ENCODE measurements at regions not wholly inside any gene's neighbourhood (a gene's known extent, or its start where the extent isn't known, plus 50 kb on each side); places are given as distances from the start of the nearest gene placed in this dataset.
"Not testable (repeated sequence)": the region's sequence is repeated elsewhere in the genome, so short reads cannot be mapped to it uniquely, and the experiment has no call there.

DNA sequence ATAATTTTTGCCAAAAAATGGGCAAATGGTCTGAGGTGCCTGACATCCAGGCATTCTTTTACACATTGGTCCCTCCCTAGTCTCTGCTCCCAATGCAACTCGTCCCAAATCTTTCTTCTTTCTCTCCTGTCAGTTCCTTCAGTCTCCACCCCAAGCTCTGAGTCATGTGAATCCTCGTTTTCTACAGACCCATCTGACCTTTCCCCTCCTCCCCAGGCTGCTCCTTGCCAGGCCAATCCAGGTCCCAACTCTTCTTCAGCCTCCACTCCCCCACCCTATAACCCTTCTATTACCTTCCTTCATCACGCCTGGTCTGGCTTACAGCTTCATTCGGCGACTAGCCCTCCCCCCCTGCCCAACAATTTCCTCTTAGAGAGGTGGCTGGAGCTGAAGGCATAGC, 55.3 kb downstream of the BBS10 start:
- DNase-seq (ENCODE audit: low spot score), result not testable (repeated sequence)

DNA sequence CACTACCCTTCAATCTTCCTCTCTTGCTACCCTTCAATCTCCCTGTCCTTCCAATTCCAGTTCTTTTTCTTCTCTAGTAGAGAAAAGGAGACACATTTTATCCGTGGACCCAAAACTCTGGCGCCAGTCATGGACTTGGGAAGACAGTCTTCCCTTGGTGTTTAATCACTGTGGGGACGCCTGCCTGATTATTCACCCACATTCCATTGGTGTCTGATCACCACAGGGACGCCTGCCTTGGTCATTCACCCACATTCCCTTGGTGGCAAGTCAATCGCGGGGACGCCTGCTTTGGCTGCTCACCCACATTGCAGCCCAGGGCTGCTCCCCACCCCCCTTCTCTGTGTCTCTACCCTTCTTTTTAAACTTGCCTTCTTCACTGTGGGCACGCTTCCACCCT, 55.9 kb downstream of the BBS10 start:
- DNase-seq (ENCODE audit: low spot score), result not testable (repeated sequence)

DNA sequence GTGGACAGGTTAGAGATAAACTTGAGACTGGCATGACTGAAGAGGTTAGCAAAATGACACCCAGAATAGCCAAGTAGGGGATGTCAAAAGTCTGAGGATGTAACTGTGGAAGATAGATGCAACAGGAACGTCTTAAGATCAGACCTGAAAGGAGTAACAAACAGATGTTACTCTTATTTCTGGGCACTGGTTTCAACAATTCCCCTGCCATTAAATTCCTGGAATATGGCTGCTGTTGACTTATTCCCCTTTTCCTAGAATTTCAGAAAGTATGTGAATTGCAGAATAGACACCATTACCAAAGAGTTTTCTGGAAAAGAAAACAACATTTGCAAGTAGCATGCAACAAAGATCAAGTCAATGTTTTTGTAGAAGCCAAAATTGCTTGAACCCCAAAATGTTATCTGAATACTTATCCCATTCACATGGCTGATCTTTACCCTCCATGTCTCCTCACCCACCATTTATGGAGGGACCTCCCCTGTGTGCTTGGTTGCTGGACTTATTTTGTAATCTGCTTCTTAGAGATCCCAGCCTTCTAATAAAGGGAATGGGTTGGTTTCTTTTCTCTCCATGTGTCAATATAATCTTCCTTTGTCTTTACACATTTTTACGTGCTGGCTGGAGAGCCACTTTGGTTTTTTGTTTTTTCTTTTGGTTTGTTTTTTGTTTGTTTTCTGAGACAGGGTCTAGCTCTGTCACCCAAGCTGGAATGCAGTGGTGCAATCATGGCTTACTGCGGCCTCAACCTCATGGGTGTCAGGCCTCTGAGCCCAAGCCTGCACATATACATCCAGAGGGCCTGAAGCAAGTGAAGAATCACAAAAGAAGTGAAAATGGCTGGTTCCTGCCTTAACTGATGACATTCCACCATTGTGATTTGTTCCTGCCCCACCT, 57.0 kb downstream of the BBS10 start:
- DNase-seq (ENCODE audit: low spot score), result no peak

DNA sequence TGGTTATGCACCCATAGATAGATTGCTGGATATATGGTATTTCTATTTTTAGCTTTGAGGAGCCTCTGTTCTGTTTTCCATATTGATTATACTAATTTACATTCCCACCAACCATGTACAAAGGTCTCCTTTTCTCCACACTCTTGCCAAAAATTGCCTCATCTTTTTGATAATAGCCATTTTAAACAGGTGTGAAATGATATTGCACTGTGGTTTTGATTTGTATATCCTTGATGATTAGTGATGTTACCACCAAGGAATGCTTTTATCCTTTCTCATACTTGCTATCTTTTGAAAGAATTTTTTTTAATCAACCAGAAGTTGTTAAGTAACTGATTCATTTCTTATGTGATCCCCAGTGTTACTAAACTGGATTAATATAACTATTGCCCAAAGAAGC, 60.0 kb downstream of the BBS10 start:
- DNase-seq (ENCODE audit: low spot score), result no peak

DNA sequence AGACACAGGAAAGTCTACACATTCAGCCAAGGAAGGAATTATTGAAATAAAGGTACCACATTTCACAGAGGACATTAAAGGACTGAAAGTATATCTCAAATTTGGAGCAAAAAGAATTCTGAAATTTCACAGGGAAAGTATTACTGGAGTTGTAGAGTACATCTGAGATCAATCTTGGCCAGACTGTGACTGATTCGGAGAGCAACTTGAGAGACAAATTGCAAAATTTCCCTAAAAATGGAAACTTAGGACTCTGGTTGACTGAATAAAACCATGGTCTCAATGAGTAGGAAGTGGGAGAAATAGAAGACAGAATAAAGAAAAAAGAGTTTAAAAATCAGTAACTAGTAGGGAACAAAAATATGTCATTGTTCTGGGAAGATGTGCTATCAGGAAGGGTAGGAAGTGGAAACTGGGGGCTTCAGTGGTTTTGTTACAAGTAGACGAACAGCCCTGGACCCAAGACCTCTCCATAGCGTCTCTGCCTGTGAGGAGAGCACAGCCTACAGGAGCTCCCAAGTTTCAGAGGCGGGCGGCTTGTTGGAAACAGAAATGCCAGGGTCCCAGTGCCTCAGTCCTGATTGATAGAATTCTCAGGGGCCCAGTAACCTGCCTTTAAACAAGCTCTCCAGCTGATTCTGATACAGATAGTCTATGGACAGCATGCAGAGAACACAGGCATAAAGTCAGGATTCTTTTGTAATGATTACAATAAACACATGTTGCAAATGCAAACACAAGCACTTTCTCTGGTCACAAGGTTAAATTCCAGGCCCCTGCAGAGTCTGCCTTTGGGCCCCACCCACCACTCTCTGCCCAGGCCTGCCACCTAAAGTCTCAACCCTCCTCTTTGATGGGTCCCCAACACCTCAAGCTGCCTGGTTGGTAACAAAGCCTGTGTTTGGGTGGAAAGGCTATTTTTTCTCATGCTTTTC, 63.1 kb downstream of the BBS10 start:
- no peak for DNase-seq (ENCODE audit: low spot score)

DNA sequence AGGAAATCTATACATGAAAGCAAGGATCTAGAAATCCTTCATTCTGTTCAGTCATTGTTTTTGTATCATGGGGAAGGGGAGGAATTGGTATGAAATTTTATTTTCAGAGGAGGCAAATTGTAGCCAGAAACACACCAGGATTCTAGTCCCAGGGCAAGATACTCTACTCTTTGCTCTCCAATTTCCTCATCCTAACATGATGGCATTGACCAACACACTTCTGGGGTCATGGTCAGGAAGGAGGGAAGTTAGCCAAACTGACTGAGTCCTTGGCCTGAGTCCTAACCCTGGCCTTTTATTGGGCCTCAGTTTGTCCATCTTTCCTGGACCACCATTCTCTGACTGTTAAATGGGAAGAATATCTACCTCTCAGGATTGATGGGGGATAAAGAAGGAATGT, 65.5 kb downstream of the BBS10 start:
- DNase-seq (ENCODE audit: low spot score), result no peak

DNA sequence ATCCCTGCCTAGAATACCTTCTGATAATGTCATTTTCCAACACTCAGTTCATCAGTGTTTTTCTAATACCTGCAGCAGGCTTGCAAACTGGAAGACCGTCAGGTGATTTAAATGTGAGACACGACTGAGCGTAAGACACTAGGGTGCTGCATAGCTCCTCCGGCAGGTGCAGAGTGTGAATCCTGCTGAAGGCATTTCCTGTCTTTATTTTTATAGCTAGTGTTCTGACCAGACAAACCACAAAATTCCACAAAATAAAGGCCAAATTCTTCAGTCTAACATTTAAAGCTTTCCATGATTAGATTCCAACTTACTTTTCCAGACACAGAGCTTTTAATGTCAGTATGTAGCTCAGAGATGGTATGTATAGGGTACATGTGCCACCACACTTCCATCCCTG, 70.7 kb downstream of the BBS10 start:
- no peak for DNase-seq (ENCODE audit: low spot score)

DNA sequence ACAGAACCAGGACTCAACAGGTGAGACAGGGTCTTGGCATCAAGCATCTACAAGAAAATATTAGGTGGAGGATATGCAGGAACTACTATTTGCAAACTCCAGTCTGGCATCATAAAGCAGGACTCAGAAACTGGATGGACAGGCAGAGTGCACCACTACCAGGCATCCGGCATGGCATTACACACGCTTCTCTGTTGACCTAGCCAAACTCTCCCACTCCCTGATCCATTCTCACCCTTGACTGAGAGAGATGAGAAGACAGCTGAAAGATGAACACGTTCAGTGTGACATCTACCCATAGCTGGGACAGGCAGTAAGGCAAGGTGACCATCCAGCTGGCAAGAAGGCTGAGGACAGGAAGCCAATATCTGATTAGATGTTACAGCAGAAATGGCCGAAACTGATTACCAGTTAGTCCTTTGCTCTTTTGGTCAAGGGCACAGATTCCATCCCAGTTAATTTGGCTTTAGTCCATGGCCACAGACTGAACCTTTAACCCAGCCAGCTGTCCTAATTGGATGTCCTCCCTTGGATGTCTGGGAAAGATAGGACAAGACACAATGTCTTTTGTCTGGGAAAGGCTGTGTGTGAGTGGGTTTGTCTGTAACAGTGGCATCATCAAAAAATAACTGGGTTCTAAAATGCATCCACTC, 71.6 kb downstream of the BBS10 start:
- DNase-seq (ENCODE audit: low spot score), result no peak

DNA sequence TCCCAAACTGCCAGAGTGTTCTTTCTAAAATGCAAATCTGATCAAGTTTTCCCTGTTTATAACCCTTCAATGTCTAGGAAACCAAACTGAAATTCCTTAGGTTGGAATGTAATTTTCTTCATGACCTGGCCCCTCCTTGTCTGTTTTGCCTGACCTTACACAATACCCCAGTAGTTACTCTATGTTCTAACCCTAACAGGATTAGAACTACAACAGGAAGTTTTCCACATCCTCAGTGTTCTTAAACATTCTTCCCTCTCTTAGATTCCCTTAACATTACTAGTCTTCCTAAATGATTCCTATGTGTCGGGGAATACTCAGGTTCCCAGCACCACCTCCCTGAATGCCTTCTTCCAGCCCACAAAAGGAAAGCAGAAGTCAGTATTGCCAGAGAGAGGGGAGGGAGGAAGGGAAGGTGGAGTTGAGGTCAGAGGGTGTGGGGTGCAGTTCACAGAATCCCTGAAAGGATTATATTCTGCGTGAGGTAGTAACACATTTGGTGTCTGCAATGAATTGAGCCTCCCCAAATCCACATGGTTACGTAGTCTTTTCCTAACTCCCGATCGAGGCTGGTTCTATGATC, 72.6 kb downstream of the BBS10 start:
- no peak for DNase-seq (ENCODE audit: low spot score)

DNA sequence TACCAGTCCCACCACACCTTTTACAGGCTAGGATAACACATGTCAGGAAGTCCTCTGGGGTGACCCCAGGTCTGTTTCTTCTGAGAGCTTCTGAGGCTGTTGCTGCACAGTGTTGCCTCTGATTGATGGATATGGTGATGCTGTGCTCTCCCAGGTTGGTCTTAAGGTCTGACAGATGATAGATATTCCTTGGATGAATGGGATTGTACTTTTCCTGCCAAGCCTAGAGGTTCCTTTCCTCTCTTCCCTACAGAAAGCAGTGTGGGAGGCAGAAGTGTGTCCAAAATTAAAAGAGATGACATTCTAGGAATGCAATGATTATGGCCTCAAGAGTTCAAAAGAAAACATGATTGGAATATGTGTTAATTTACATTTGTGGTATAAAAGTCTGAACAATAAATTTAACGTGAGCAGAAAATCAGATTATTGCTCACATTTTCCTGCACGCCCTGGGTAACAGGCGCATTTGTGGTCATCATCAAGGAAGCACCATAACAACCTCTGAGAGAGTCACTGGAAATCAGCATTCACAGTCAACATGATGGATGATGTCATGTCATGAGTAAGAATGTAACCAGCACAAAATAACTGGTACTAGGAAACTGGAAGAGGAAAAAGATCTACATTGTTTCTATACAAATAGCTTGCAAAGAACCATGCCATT, 73.7 kb downstream of the BBS10 start:
- no peak for DNase-seq (ENCODE audit: low spot score)

DNA sequence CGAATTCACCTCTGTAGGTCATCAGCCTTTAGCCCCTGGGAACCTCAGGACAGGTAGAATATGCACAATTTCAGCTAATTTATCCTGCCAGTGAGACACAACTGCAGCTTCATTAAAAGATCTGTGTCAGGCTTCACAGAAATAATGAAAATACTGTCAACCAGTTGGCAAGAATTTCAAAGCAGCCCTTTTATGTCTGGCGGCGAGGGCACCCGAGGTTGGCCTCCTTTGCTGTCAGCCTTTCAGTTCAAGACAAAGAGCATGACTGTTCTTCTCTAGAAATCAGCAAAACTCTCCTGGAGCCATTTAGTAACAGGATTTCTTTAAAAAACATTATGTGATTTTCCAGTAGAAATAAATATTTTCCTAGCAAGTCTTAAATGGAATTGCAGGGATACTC, 75.9 kb downstream of the BBS10 start:
- DNase-seq (ENCODE audit: low spot score), result no peak

DNA sequence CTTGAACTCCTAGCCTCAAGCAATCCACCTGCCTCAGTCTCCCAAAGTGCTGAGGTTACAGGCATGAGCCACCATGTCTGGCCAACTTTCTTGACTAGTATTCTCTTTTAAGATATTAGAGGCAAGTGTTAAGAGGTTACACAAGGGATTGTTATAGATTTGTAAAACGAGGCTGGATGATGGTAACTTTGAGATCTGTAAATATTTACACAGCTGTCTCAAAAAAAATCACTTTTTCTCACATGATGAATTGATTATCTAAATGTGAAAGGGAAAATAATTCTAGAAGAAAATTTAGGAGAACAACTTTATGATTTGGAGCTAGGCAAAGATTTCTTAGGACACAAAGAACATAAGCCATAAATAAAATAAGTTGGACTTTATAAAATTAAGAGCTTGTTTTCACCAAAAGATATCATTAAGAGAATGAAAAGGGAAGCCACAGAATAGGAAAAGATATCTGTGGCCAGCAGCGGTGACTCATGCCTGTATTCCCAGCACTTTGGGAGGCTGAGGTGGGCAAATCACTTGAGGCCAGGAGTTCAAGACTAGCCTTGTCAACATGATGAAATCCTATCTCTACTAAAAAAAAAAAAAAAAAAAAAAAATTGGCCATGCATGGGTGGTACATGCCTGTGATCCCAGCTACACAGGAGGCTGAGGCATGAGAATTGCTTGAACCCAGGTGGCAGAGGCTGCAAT, 77.4 kb downstream of the BBS10 start:
- no peak for DNase-seq (ENCODE audit: low spot score)

DNA sequence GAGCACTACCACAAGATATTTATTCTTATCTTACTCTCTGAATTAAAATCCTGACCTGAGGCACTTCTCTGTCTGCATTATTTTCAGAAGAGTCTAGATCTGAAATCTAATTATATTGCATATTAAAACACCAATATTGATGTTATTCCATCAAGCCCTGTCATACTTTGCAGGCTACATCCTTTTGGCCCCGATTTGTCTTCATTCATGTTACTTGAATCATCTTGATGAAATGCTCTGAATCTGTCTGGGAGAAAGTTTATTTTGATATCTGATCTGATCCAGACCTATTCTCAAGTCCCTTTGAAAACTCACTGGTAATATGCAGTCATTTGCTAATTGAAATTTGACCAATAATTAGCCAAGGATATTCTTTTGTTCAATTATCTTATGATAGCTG, 79.9 kb downstream of the BBS10 start:
- no peak for DNase-seq (ENCODE audit: low spot score)

DNA sequence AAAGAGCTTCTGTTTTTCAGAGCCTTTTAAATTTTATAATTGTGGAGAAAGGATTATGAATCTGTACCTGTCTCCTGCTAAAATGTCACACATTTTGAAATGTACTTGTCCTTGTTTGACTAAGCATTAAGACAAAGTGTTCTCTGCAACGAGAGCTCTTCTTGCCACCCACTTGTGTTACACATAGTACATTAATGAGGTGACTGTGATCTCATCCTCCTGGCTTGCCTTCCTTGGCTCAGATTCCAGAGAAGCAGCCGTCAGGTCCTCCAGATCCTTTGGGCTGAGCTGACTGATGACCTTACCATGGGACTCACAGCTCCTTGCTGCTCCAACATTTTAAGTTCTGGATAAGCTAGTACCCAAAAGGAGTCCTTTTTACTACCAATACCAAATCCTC, 81.4 kb downstream of the BBS10 start:
- DNase-seq (ENCODE audit: low spot score), result no peak

DNA sequence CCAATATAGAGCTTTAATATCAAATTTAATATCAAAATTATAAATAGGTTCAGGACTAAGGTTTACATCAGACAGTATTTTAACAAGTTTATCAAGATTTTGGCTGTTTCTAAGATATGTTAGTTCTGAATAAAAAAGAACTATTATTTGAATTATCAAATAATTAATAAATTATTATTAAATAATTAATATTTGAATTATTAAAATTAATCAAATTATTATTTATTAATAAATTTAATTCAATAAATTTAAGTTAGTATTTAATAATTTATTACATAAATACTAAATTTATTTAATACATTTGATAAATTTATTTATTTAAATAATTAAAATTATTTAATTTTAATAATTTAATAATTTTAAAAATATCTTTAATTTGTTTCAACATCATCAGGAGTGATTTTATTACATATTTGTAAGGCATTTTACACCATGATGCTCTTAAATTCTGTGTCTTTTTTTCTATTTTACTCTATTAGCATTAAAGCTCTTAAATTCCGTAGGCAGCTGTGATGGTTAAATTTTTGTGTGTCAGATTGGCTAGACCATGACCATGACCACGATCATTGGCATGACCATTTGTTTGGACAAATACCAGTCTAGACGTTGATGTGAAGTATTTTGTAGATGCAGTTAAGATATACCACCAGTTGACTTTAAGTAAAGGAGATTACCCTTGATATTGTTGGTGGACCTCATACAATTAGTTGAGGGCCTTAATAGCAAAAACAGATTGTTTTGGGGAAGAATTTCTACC, 82.6 kb downstream of the BBS10 start:
- DNase-seq (ENCODE audit: low spot score), result no peak

DNA sequence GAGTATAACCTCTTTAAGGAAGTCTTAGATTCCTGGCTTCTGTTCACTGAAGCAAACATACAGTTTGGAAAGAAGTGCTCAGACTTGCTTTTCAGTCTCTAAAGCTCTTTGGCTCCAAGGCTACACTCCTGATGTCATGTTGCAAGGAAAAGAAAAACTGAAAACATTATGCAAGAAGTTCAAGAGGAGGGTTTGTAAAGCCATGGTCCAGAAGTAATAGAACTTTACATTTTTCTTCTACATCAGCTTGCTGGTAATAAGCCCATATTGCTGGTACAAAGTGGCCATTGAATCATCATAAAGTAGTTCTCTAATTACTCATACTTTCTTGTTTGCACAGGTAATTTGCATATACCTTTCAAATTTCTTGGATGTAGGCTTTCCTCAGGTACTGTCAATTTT, 83.6 kb downstream of the BBS10 start:
- no peak for DNase-seq (ENCODE audit: low spot score)

DNA sequence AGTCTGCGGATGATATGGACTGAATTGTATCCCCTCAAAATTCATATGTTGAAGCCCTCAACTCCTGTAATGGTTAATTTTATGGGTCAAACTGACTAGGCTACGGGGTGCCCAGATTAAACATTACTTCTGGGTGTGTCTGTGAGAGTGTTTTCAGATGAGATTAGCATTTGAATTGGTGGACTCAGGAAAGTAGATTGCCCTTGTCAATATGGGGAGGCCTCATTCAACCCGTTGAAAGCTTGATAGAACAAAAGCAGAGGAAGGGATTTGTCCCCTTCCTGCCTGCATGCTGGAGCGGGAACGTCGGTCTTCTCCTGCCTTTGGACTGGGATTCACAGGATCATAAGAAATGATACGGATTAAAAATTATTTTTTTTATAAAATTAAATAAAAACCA, 84.5 kb downstream of the BBS10 start:
- no peak for DNase-seq (ENCODE audit: low spot score)

DNA sequence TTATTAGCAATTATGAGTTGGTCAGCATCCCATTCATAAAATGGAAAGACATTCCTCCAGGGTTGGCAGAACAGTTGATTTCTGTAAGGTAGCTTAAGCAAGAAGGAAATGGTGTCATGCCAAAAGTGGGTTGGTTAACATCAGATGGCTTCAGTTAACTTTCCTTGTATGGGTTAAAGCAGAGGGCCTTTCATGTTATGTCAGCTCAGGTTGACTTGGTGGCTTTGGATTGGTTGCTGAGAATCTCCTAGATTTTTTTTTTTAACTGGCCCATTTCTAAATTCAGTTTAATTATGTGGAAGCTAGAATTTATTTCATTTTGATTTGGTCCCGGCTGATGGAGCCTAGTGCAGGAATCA, 87.8 kb downstream of the BBS10 start:
- no peak for DNase-seq (ENCODE audit: low spot score)

DNA sequence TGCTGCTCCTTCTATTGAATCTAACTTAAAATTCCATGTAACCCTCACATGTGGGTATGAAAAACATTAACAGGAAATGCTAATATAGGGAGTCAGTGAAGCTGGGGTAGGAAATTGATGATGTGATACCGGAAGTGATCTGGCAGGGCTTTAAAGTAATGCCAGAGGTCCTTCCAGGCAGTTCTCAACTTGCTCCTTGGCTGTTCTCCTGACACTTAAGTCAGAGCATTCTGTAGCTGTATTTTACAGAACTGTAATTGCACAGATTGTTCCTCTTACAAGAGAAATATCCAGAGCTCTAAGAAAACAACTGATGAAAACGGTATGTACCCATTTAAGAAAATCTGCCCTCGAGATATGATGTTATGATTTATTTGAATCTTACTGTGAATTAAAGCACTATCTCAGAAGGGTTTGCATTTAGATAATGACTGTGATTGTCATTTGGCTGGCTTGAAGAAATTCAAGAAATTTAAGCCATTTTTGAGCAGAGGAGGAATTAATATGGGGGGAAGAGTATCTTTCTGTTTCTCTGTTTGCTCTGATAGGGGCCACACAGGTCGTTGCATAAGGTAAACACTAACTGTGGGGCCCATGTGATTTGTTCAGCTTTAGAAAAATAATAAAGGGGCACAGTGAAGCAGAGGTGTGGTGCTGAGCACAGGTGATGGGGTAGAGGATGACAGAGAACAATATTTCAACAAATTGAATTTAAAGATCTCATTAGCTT, 88.4 kb downstream of the BBS10 start:
- DNase-seq (ENCODE audit: low spot score), result no peak

DNA sequence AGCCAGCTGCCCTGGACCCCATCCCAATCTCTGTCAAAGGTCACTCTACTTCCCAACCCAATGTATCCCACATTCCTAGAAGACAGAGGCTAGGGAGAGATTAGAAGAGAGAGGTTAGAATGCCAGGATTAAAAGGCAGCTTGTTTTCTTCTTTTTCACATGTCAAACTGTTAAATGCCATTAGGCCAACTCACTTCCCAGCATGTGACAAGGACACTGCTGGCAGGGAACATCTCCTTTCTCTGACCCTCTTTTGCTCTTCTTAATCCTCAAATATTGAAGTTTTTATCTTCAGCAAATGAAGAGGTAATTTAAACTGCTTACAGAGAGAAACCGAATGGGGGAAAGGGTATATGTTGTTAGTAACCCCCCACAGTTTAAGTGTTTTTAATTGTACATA, 89.1 kb downstream of the BBS10 start:
- no peak for DNase-seq (ENCODE audit: low spot score)
